Liver (tissue), 3 donors: ENCODE measurements at regions not wholly inside any gene's neighbourhood (a gene's known extent, or its start where the extent isn't known, plus 50 kb on each side); places are given as distances from the start of the nearest gene placed in this dataset.

ENCODE experiments used
- CTCF ChIP-seq: fragments of 150-350 bp; IDR thresholded peaks from 2 replicates; pipeline ENCODE4 v1.5.1; 2017; ENCODE audit warnings: improper control_type of control experiment, low read depth, low read length; ENCODE audit not compliant: missing input control
- GABPA ChIP-seq, 2 donors: IDR thresholded peaks in 1 of 2; conservative IDR thresholded peaks in 1 of 2; 2 replicates each; pipeline ENCODE4 v1.6.1; 2016; ENCODE audit warnings: antibody characterized with exemption in 2 of 2, mild to moderate bottlenecking in 1 of 2, moderate library complexity in 1 of 2
- NR2F2 ChIP-seq: IDR thresholded peaks from 2 replicates; pipeline ENCODE4 v1.6.1; 2016; ENCODE audit warnings: antibody characterized with exemption
- REST ChIP-seq: IDR thresholded peaks from 2 replicates; pipeline ENCODE4 v1.6.1; 2016; ENCODE audit warnings: antibody characterized with exemption, mild to moderate bottlenecking
- ZBTB33 ChIP-seq: IDR thresholded peaks from 2 replicates; pipeline ENCODE4 v1.6.1; 2016; ENCODE audit warnings: antibody characterized with exemption
- donor health status: healthy.
- donor health status: healthy.

GRCh38 chr16:64808474-64808873 lies 313.4 kb downstream of the CDH11 start:
- TF ChIP-seq REST (no peak), NR2F2 (no peak), ZBTB33 (no peak), CTCF (no peak), GABPA (IDR thresholded peaks at IDR 0.05 in 1 of 2, conservative IDR thresholded peaks at IDR 0.05 in 1 of 2) (no peak)
